ENCODE measurements at regions not wholly inside any gene's neighbourhood (a gene's known extent, or its start where the extent isn't known, plus 50 kb on each side); places are given as distances from the start of the nearest gene placed in this dataset.

DNA sequence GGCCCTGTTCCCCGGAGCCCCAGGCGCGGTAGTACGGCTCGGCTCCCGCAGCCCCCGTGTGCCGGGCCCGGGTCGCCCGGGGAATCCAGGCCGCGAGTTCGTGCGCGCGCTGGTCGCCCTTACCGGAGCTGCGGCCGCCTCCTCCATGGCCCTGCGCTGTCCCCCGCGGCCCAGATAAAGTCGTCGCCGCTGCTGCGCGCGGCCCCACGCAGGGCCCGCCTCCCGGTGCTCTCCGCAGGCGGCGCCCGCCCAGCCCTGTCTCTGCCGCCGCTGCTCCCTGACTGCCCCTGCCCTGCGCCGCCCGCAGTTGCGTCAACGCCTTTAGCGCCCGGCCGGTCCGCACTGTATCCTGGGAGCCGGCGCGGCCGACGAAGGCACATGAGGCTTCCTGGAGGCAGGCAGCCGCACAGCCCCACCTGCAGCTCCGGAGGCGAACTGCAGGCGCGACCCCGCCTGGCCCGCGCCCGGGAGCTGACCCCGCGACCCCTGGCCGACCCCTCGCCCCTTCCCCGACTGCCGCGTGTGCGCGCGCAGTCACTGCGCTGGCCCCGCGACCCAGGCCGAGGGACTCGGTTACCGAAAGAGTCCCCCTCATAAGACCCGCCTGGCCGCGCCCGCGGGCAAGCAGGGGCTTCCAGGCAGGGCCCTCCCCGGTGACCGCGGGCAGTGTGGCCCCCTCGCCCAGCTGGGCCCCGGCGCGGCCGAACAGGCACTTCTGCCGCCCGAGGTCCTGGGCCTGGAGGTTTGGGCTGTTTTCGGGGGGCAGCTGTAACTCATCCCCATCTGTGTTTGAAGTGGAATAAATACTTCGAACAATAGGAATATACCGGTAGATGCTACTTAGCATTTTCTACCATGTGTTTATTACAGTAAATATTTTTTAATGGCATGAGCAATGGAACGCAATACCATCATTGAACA lies 127.1 kb upstream of the ZNF746 start (continued):
- TF ChIP-seq, protein P1, sequence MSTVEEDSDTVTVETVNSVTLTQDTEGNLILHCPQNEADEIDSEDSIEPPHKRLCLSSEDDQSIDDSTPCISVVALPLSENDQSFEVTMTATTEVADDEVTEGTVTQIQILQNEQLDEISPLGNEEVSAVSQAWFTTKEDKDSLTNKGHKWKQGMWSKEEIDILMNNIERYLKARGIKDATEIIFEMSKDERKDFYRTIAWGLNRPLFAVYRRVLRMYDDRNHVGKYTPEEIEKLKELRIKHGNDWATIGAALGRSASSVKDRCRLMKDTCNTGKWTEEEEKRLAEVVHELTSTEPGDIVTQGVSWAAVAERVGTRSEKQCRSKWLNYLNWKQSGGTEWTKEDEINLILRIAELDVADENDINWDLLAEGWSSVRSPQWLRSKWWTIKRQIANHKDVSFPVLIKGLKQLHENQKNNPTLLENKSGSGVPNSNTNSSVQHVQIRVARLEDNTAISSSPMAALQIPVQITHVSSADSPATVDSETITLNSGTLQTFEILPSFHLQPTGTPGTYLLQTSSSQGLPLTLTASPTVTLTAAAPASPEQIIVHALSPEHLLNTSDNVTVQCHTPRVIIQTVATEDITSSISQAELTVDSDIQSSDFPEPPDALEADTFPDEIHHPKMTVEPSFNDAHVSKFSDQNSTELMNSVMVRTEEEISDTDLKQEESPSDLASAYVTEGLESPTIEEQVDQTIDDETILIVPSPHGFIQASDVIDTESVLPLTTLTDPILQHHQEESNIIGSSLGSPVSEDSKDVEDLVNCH (CRISPR knock-in tag; IDR thresholded peaks at IDR 0.05): no peak
- TF ChIP-seq MIXL1 (CRISPR knock-in tag; IDR thresholded peaks at IDR 0.05): peak; percentile 55; the same call in 1 of the 2 replicates
- TF ChIP-seq ZNF567 (CRISPR knock-in tag; IDR thresholded peaks at IDR 0.05; ENCODE audit: borderline replicate concordance): peak; percentile 63; the same call in 1 of the 2 replicates
- peak; percentile 46; the same call in 1 of the 2 replicates for TF ChIP-seq MIER3 (CRISPR knock-in tag; IDR thresholded peaks at IDR 0.05; ENCODE audit: borderline replicate concordance)
- peak; percentile 92 for TF ChIP-seq ZNF547 (CRISPR knock-in tag; IDR thresholded peaks at IDR 0.05)
- peak; percentile 98 for TF ChIP-seq RXRA (CRISPR knock-in tag; IDR thresholded peaks at IDR 0.05)
- TF ChIP-seq MAFK (conservative IDR thresholded peaks at IDR 0.05 in 1 of 2, IDR thresholded peaks at IDR 0.05 in 1 of 2; ENCODE audit: low read length in 2 of 2): no peak
- TF ChIP-seq, protein P2, sequence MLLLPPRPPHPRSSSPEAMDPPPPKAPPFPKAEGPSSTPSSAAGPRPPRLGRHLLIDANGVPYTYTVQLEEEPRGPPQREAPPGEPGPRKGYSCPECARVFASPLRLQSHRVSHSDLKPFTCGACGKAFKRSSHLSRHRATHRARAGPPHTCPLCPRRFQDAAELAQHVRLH (CRISPR knock-in tag; IDR thresholded peaks at IDR 0.05; ENCODE audit: borderline replicate concordance, low read depth): peak; percentile 60; the same call in 1 of the 2 replicates
- TF ChIP-seq, protein P3, sequence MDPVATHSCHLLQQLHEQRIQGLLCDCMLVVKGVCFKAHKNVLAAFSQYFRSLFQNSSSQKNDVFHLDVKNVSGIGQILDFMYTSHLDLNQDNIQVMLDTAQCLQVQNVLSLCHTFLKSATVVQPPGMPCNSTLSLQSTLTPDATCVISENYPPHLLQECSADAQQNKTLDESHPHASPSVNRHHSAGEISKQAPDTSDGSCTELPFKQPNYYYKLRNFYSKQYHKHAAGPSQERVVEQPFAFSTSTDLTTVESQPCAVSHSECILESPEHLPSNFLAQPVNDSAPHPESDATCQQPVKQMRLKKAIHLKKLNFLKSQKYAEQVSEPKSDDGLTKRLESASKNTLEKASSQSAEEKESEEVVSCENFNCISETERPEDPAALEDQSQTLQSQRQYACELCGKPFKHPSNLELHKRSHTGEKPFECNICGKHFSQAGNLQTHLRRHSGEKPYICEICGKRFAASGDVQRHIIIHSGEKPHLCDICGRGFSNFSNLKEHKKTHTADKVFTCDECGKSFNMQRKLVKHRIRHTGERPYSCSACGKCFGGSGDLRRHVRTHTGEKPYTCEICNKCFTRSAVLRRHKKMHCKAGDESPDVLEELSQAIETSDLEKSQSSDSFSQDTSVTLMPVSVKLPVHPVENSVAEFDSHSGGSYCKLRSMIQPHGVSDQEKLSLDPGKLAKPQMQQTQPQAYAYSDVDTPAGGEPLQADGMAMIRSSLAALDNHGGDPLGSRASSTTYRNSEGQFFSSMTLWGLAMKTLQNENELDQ (CRISPR knock-in tag; IDR thresholded peaks at IDR 0.05; ENCODE audit: borderline replicate concordance): no peak
- TF ChIP-seq, protein P4, sequence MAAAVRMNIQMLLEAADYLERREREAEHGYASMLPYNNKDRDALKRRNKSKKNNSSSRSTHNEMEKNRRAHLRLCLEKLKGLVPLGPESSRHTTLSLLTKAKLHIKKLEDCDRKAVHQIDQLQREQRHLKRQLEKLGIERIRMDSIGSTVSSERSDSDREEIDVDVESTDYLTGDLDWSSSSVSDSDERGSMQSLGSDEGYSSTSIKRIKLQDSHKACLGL (CRISPR knock-in tag; IDR thresholded peaks at IDR 0.05): peak; percentile 87
- peak; percentile 63; the same call in 1 of the 2 replicates for TF ChIP-seq ARNTL (CRISPR knock-in tag; IDR thresholded peaks at IDR 0.05)
- TF ChIP-seq ERF (CRISPR knock-in tag; IDR thresholded peaks at IDR 0.05): peak; percentile 81; the same call in 1 of the 2 replicates
- no peak for TF ChIP-seq ZBTB21 (CRISPR knock-in tag; IDR thresholded peaks at IDR 0.05)
- TF ChIP-seq ZFP36L2 (CRISPR knock-in tag; IDR thresholded peaks at IDR 0.05): no peak
- TF ChIP-seq TBX2 (CRISPR knock-in tag; IDR thresholded peaks at IDR 0.05; ENCODE audit: borderline replicate concordance): peak; percentile 87
- TF ChIP-seq, protein P5, sequence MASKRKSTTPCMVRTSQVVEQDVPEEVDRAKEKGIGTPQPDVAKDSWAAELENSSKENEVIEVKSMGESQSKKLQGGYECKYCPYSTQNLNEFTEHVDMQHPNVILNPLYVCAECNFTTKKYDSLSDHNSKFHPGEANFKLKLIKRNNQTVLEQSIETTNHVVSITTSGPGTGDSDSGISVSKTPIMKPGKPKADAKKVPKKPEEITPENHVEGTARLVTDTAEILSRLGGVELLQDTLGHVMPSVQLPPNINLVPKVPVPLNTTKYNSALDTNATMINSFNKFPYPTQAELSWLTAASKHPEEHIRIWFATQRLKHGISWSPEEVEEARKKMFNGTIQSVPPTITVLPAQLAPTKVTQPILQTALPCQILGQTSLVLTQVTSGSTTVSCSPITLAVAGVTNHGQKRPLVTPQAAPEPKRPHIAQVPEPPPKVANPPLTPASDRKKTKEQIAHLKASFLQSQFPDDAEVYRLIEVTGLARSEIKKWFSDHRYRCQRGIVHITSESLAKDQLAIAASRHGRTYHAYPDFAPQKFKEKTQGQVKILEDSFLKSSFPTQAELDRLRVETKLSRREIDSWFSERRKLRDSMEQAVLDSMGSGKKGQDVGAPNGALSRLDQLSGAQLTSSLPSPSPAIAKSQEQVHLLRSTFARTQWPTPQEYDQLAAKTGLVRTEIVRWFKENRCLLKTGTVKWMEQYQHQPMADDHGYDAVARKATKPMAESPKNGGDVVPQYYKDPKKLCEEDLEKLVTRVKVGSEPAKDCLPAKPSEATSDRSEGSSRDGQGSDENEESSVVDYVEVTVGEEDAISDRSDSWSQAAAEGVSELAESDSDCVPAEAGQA (IDR thresholded peaks at IDR 0.05; ENCODE audit: low read depth): peak; percentile 63; the same call in 1 of the 2 replicates
- TF ChIP-seq, protein P5 (CRISPR knock-in tag; IDR thresholded peaks at IDR 0.05; ENCODE audit: borderline replicate concordance): no peak; the same call in 1 of the 2 replicates

All from HepG2 (cell line).